Naive thymus-derived CD4-positive, alpha-beta T cell (primary cell): ENCODE measurements at regions not wholly inside any gene's neighbourhood (a gene's known extent, or its start where the extent isn't known, plus 50 kb on each side); places are given as distances from the start of the nearest gene placed in this dataset.

Experiments used
- ATAC-seq: fragments of 150-1000 bp; cut with Tn5 transposase; 2 replicates; pipeline ENCODE4 v1.10.0; 2021; ENCODE audit warnings: mild to moderate bottlenecking, moderate library complexity
- CTCF ChIA-PET: fragments of 350-600 bp; sonication (Branson Sonifier 250); formaldehyde crosslinking; loops from one replicate; lab custom pipeline; 2021; ENCODE audit warnings: antibody characterized with exemption; lab: Charles Lee
- POLR2A ChIA-PET: fragments of 350-600 bp; sonication (Branson Sonifier 250); formaldehyde crosslinking; loops from one replicate; lab custom pipeline; 2021; ENCODE audit warnings: antibody characterized with exemption, inconsistent platforms; lab: Charles Lee
- DNase-seq, 9 donors: peaks; one replicate each; pipeline versions ENCODE4 v3.0.0 to v3.0.0-alpha.2; 2020 to 2022; ENCODE audit warnings: mixed read lengths in 1 of 9
- H3K27ac ChIP-seq: one replicate; pipeline ENCODE4 v1.7.0; 2013; ENCODE audit warnings: mild to moderate bottlenecking, low read depth, low read length, moderate library complexity
- H3K27me3 ChIP-seq, 2 donors: one replicate each; pipeline ENCODE4 v1.7.0; 2013; ENCODE audit warnings: low read length in 2 of 2, mild to moderate bottlenecking in 2 of 2, moderate library complexity in 2 of 2; ENCODE audit not compliant: control insufficient read depth in 2 of 2, insufficient read depth in 2 of 2
- H3K36me3 ChIP-seq, 3 experiments: 1 replicate in 2 of 3; 2 replicates in 1 of 3; pipeline ENCODE4 v1.7.0; 2013; ENCODE audit warnings: low read length in 3 of 3, mild to moderate bottlenecking in 3 of 3, moderate library complexity in 1 of 3; ENCODE audit not compliant: insufficient read depth in 3 of 3, control insufficient read depth in 2 of 3
- H3K4me1 ChIP-seq, 2 donors: one replicate each; pipeline ENCODE4 v1.7.0; 2013; ENCODE audit warnings: low read length in 2 of 2, mild to moderate bottlenecking in 2 of 2, moderate library complexity in 1 of 2; ENCODE audit not compliant: control insufficient read depth in 2 of 2, insufficient read depth in 2 of 2
- H3K4me3 ChIP-seq: 2 replicates; pipeline ENCODE4 v1.7.0; 2013; ENCODE audit warnings: mild to moderate bottlenecking, low read length
- H3K9me3 ChIP-seq, 3 experiments: 1 replicate in 2 of 3; 2 replicates in 1 of 3; pipeline ENCODE4 v1.7.0; 2013; ENCODE audit warnings: low read length in 3 of 3; ENCODE audit not compliant: control insufficient read depth in 2 of 3
- H3K27ac Mint-ChIP-seq, 9 donors: one replicate each; pipeline ENCODE4 v1.8.0; 2020 to 2022; ENCODE audit warnings: mixed read lengths in 9 of 9, mild to moderate bottlenecking in 8 of 9, moderate library complexity in 5 of 9, inconsistent platforms in 2 of 9
- H3K27me3 Mint-ChIP-seq, 5 donors: one replicate each; pipeline ENCODE4 v1.8.0; 2021 to 2022; ENCODE audit warnings: mixed read lengths in 5 of 5, mild to moderate bottlenecking in 1 of 5
- H3K36me3 Mint-ChIP-seq, 5 donors: one replicate each; pipeline ENCODE4 v1.8.0; 2020 to 2022; ENCODE audit warnings: mixed read lengths in 5 of 5, mild to moderate bottlenecking in 3 of 5, inconsistent platforms in 1 of 5
- H3K4me1 Mint-ChIP-seq, 7 donors: one replicate each; pipeline ENCODE4 v1.8.0; 2020 to 2022; ENCODE audit warnings: mixed read lengths in 7 of 7, mild to moderate bottlenecking in 3 of 7, inconsistent platforms in 1 of 7
- H3K4me3 Mint-ChIP-seq, 10 donors: one replicate each; pipeline ENCODE4 v1.8.0; 2020 to 2022; ENCODE audit warnings: mild to moderate bottlenecking in 10 of 10, mixed read lengths in 10 of 10, moderate library complexity in 6 of 10, inconsistent platforms in 2 of 10
- H3K9me3 Mint-ChIP-seq, 11 donors: one replicate each; pipeline ENCODE4 v1.8.0; 2020 to 2022; ENCODE audit warnings: mixed read lengths in 11 of 11, mild to moderate bottlenecking in 4 of 11, inconsistent platforms in 1 of 11, moderate library complexity in 1 of 11
- intact Hi-C, 2 donors: fragments of 100-400 bp; cut with micrococcal nuclease; formaldehyde crosslinking; loops; one replicate each; pipeline ENCODE4 v1.15.1; 2023

- Histone ChIP-seq H3K4me3 (no peak overlapping the region), H3K27ac (no peak overlapping the region), H3K36me3 (no peaks in the 10 kb centered on the region), H3K27me3 (no peaks in the 10 kb centered on the region), H3K9me3 (no peaks in the 10 kb centered on the region), H3K4me1 (no peaks in the 10 kb centered on the region)
- Mint-ChIP-seq H3K9me3 (peaks cover 0 to 10% (median 5%) of the 10 kb centered on the region in 11 donors), H3K36me3 (peaks cover 0 to 8% (median 0%) of the 10 kb centered on the region in 5 donors), H3K27me3 (peaks cover 0 to 4% (median 0%) of the 10 kb centered on the region in 5 donors), H3K4me3 (no peak overlapping the region), H3K27ac (no peak overlapping the region), H3K4me1 (peaks cover 0 to 1% (median 0%) of the 10 kb centered on the region in 7 donors)
- ATAC-seq (no peak), DNase-seq (no peak)
- ChIA-PET CTCF (no interaction called here), POLR2A (no interaction called here)
- intact Hi-C loops, result no loop called here
These were observed 125.6 kb upstream of the MAFB start for GRCh38 chr20:40814631-40814960.

GRCh38 chr20:40815156-40816038 lies 126.4 kb upstream of the MAFB start:
- intact Hi-C loops, result no loop called here
- Mint-ChIP-seq H3K27ac (no peak overlapping the region), H3K4me3 (no peak overlapping the region), H3K27me3 (peaks cover 0 to 9% (median 0%) of the 10 kb centered on the region in 5 donors), H3K36me3 (peaks cover 0 to 8% (median 0%) of the 10 kb centered on the region in 5 donors), H3K4me1 (peaks cover 0 to 1% (median 0%) of the 10 kb centered on the region in 7 donors), H3K9me3 (peaks cover 0 to 10% (median 5%) of the 10 kb centered on the region in 11 donors)
- POLR2A ChIA-PET, result no interaction called here
- Histone ChIP-seq H3K27ac (no peak overlapping the region), H3K4me3 (no peak overlapping the region), H3K4me1 (no peaks in the 10 kb centered on the region), H3K27me3 (no peaks in the 10 kb centered on the region), H3K9me3 (no peaks in the 10 kb centered on the region), H3K36me3 (no peaks in the 10 kb centered on the region)
- no peak for DNase-seq
- ATAC-seq, result no peak
- CTCF ChIA-PET, result no interaction called here

GRCh38 chr20:40816039-40816352 lies 127.0 kb upstream of the MAFB start:
- Mint-ChIP-seq H3K4me1 (peaks cover 0 to 1% (median 0%) of the 10 kb centered on the region in 7 donors), H3K9me3 (peaks cover 0 to 10% (median 5%) of the 10 kb centered on the region in 11 donors), H3K27ac (no peak overlapping the region), H3K36me3 (peaks cover 0 to 8% (median 0%) of the 10 kb centered on the region in 5 donors), H3K27me3 (peaks cover 0 to 12% (median 0%) of the 10 kb centered on the region in 5 donors), H3K4me3 (no peak overlapping the region)
- DNase-seq, result no peak
- Histone ChIP-seq H3K27me3 (no peaks in the 10 kb centered on the region), H3K27ac (no peak overlapping the region), H3K36me3 (no peaks in the 10 kb centered on the region), H3K9me3 (no peaks in the 10 kb centered on the region), H3K4me1 (no peaks in the 10 kb centered on the region), H3K4me3 (no peak overlapping the region)
- ATAC-seq, result no peak
- ChIA-PET POLR2A (interaction anchor here (0.6 kb wide), 1 partner anchor 1792 kb away, joined by 3 read pairs; no protein-coding TSS in a partner anchor), CTCF (no interaction called here)
- intact Hi-C loops, result no loop called here

- no peaks in the 10 kb centered on the region for H3K36me3 ChIP-seq
- H3K27me3 ChIP-seq, result no peaks in the 10 kb centered on the region
- ATAC-seq (no peak), DNase-seq (no peak)
- H3K9me3 ChIP-seq, result no peaks in the 10 kb centered on the region
- POLR2A ChIA-PET, result no interaction called here
- no peak overlapping the region for H3K27ac Mint-ChIP-seq
- H3K27ac ChIP-seq, result no peak overlapping the region
- intact Hi-C loops, result no loop called here
- H3K4me1 Mint-ChIP-seq, result no peaks in the 10 kb centered on the region
- no peak overlapping the region for H3K4me3 Mint-ChIP-seq
- CTCF ChIA-PET, result no interaction called here
- H3K36me3 Mint-ChIP-seq, result peaks cover 0 to 12% (median 0%) of the 10 kb centered on the region in 5 donors
- H3K4me1 ChIP-seq, result no peaks in the 10 kb centered on the region
- peaks cover 0 to 28% (median 10%) of the 10 kb centered on the region in 11 donors for H3K9me3 Mint-ChIP-seq
- peaks cover 7 to 30% (median 13%) of the 10 kb centered on the region in 5 donors for H3K27me3 Mint-ChIP-seq
- H3K4me3 ChIP-seq, result no peak overlapping the region
These were observed 132.4 kb upstream of the MAFB start for GRCh38 chr20:40821429-40821828.

DNA sequence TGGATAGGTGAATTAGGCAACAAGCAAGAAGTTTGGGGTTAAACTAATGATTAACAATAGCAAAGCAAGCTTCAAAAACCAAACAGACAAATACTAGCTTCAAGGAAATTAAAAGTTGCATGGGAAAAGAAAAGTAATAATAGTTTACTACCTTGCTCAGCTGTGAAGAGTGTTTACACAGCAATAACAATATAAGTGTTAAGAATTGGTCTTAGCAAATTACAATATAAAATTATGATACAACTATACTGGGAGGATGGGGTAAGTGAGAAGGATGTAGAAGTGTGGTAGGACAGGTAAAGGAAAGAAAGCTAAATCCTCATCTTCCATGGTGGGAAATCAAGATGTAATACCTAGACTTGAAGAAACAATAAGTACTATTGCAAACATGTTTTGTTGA lies 137.7 kb upstream of the MAFB start:
- ChIA-PET CTCF (no interaction called here), POLR2A (no interaction called here)
- Histone ChIP-seq H3K4me1 (no peaks in the 10 kb centered on the region), H3K4me3 (no peak overlapping the region), H3K36me3 (no peaks in the 10 kb centered on the region), H3K27ac (no peak overlapping the region), H3K9me3 (no peaks in the 10 kb centered on the region), H3K27me3 (no peaks in the 10 kb centered on the region)
- Mint-ChIP-seq H3K27ac (no peak overlapping the region), H3K36me3 (peaks cover 0 to 4% (median 0%) of the 10 kb centered on the region in 5 donors), H3K9me3 (peaks cover 0 to 19% (median 5%) of the 10 kb centered on the region in 11 donors), H3K4me3 (no peak overlapping the region), H3K4me1 (no peaks in the 10 kb centered on the region), H3K27me3 (peaks cover 7 to 21% (median 12%) of the 10 kb centered on the region in 5 donors)
- ATAC-seq (no peak), DNase-seq (no peak)
- intact Hi-C loops, result no loop called here

- no peak for DNase-seq
- Histone ChIP-seq H3K27ac (no peak overlapping the region), H3K4me3 (no peak overlapping the region), H3K9me3 (no peaks in the 10 kb centered on the region), H3K4me1 (no peaks in the 10 kb centered on the region), H3K36me3 (no peaks in the 10 kb centered on the region), H3K27me3 (no peaks in the 10 kb centered on the region)
- H3K4me3 Mint-ChIP-seq, result no peak overlapping the region
- peaks cover 0 to 5% (median 4%) of the 10 kb centered on the region in 5 donors for H3K36me3 Mint-ChIP-seq
- ChIA-PET POLR2A (no interaction called here), CTCF (no interaction called here)
- no peak overlapping the region for H3K27ac Mint-ChIP-seq
- no peak for ATAC-seq
- peaks cover 0 to 1% (median 0%) of the 10 kb centered on the region in 7 donors for H3K4me1 Mint-ChIP-seq
- peaks cover 15 to 20% (median 16%) of the 10 kb centered on the region in 5 donors for H3K27me3 Mint-ChIP-seq
- H3K9me3 Mint-ChIP-seq, result peaks cover 0 to 24% (median 12%) of the 10 kb centered on the region in 11 donors
- intact Hi-C loops, result no loop called here
These were observed 146.3 kb upstream of the MAFB start for GRCh38 chr20:40835321-40835720.
